ENCODE measurements at regions not wholly inside any gene's neighbourhood (a gene's known extent, or its start where the extent isn't known, plus 50 kb on each side); places are given as distances from the start of the nearest gene placed in this dataset.

GRCh38 chr1:21342961-21343838 is 52.9 kb upstream of the ECE1 start:
- no peak for TF ChIP-seq CREB5 (CRISPR knock-in tag; IDR thresholded peaks at IDR 0.05; ENCODE audit: low read depth)
- TF ChIP-seq, protein P1, sequence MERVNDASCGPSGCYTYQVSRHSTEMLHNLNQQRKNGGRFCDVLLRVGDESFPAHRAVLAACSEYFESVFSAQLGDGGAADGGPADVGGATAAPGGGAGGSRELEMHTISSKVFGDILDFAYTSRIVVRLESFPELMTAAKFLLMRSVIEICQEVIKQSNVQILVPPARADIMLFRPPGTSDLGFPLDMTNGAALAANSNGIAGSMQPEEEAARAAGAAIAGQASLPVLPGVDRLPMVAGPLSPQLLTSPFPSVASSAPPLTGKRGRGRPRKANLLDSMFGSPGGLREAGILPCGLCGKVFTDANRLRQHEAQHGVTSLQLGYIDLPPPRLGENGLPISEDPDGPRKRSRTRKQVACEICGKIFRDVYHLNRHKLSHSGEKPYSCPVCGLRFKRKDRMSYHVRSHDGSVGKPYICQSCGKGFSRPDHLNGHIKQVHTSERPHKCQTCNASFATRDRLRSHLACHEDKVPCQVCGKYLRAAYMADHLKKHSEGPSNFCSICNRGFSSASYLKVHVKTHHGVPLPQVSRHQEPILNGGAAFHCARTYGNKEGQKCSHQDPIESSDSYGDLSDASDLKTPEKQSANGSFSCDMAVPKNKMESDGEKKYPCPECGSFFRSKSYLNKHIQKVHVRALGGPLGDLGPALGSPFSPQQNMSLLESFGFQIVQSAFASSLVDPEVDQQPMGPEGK (CRISPR knock-in tag; IDR thresholded peaks at IDR 0.05; ENCODE audit: borderline replicate concordance) = no peak
- TF ChIP-seq, protein P2, sequence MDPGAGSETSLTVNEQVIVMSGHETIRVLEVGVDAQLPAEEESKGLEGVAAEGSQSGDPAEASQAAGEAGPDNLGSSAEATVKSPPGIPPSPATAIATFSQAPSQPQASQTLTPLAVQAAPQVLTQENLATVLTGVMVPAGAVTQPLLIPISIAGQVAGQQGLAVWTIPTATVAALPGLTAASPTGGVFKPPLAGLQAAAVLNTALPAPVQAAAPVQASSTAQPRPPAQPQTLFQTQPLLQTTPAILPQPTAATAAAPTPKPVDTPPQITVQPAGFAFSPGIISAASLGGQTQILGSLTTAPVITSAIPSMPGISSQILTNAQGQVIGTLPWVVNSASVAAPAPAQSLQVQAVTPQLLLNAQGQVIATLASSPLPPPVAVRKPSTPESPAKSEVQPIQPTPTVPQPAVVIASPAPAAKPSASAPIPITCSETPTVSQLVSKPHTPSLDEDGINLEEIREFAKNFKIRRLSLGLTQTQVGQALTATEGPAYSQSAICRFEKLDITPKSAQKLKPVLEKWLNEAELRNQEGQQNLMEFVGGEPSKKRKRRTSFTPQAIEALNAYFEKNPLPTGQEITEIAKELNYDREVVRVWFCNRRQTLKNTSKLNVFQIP (CRISPR knock-in tag; IDR thresholded peaks at IDR 0.05; ENCODE audit: borderline replicate concordance, low read depth) = no peak
- no peak for TF ChIP-seq TCF4 (CRISPR knock-in tag; IDR thresholded peaks at IDR 0.05; ENCODE audit: borderline replicate concordance)
- no peak for TF ChIP-seq ZNF565 (CRISPR knock-in tag; conservative IDR thresholded peaks at IDR 0.05; ENCODE audit: low read depth)
- TF ChIP-seq GLIS3 (CRISPR knock-in tag; IDR thresholded peaks at IDR 0.05) = no peak
- TF ChIP-seq ARNTL (CRISPR knock-in tag; IDR thresholded peaks at IDR 0.05; ENCODE audit: borderline replicate concordance, low read depth) = no peak
- TF ChIP-seq ZC3H10 (CRISPR knock-in tag; IDR thresholded peaks at IDR 0.05) = no peak
- TF ChIP-seq OSR1 (CRISPR knock-in tag; IDR thresholded peaks at IDR 0.05) = no peak
- TF ChIP-seq, protein P3, sequence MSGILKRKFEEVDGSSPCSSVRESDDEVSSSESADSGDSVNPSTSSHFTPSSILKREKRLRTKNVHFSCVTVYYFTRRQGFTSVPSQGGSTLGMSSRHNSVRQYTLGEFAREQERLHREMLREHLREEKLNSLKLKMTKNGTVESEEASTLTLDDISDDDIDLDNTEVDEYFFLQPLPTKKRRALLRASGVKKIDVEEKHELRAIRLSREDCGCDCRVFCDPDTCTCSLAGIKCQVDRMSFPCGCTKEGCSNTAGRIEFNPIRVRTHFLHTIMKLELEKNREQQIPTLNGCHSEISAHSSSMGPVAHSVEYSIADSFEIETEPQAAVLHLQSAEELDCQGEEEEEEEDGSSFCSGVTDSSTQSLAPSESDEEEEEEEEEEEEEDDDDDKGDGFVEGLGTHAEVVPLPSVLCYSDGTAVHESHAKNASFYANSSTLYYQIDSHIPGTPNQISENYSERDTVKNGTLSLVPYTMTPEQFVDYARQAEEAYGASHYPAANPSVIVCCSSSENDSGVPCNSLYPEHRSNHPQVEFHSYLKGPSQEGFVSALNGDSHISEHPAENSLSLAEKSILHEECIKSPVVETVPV (CRISPR knock-in tag; IDR thresholded peaks at IDR 0.05) = no peak

Data from SK-N-SH treated with all-trans-retinoic acid at 6 μM for 48 hours (cell line).